ENCODE measurements at regions not wholly inside any gene's neighbourhood (a gene's known extent, or its start where the extent isn't known, plus 50 kb on each side); places are given as distances from the start of the nearest gene placed in this dataset.

- TF ChIP-seq ZC3H8 (IDR thresholded peaks at IDR 0.05), result no peak
- TF ChIP-seq ZNF445 (CRISPR knock-in tag; IDR thresholded peaks at IDR 0.05; ENCODE audit: low read depth), result no peak
- TF ChIP-seq CTCF (IDR thresholded peaks at IDR 0.05 in 2 of 3, conservative IDR thresholded peaks at IDR 0.05 in 1 of 3; ENCODE audit: insufficient read depth in 2 of 3, low read depth in 1 of 3, low read length in 3 of 3), result no peak
- TF ChIP-seq ADNP (tag; IDR thresholded peaks at IDR 0.05), result no peak
- no peak for TF ChIP-seq SREBF1 (IDR thresholded peaks at IDR 0.05; ENCODE audit: borderline replicate concordance, low read depth, low read length)
These were observed 476.1 kb downstream of the EDEM1 start for GRCh38 chr3:5663601-5664000.
